HCT116 (cell line): ENCODE measurements at regions not wholly inside any gene's neighbourhood (a gene's known extent, or its start where the extent isn't known, plus 50 kb on each side); places are given as distances from the start of the nearest gene placed in this dataset.

Experiments
- ATAC-seq: fragments of 200-7000 bp; cut with Tn5 transposase; 2 replicates; pipeline ENCODE4 v1.9.1; 2020; ENCODE audit warnings: mild to moderate bottlenecking, moderate library complexity
- BruUV-seq: library from RNA; stranded (reverse); fragments of 400-500 nt; replicated peaks from 2 replicates; lab custom pipeline; 2021; lab: Mats Ljungman, UMichigan
- CTCF ChIA-PET: fragments of 300-600 bp; sonication (Branson Sonifier 250); formaldehyde crosslinking; loops from one replicate; lab custom pipeline; 2021; ENCODE audit warnings: antibody characterized with exemption; lab: Charles Lee
- POLR2A ChIA-PET: fragments of 300-600, 350-600 bp; sonication (Branson Sonifier 250); formaldehyde crosslinking; loops from one replicate; lab custom pipeline; 2021; ENCODE audit warnings: antibody characterized with exemption; lab: Charles Lee
- RAD21 ChIA-PET, 2 experiments: fragments of 300-600 bp; sonication (Branson Sonifier 250); formaldehyde crosslinking; loops; one replicate each; lab custom pipeline; 2023; ENCODE audit warnings: low total read pairs in 2 of 2; ENCODE audit not compliant: uncharacterized antibody in 2 of 2, unreplicated experiment in 2 of 2, low non-redundant PET in 1 of 2; lab: Charles Lee
- DNase-seq: peaks from one replicate; pipeline ENCODE4 v3.0.0-alpha.2; 2010; ENCODE audit warnings: low read depth, low spot score
- H2AFZ ChIP-seq: fragments of 200-600 bp; shearing (Covaris generic), sonication (generic); 2 replicates; pipeline ENCODE4 v1.6.1; 2017; ENCODE audit warnings: low read depth, mixed run types, mixed read lengths, antibody characterized with exemption, low read length; ENCODE audit not compliant: poor library complexity, severe bottlenecking
- H3K27ac ChIP-seq: 2 replicates; pipeline ENCODE4 v1.5.1; 2012; ENCODE audit warnings: low read depth, low read length
- H3K27me3 ChIP-seq: fragments of 200-600 bp; sonication (generic); 2 replicates; pipeline ENCODE4 v1.6.1; 2016; ENCODE audit warnings: mixed run types, low read length, mixed read lengths; ENCODE audit not compliant: insufficient read depth
- H3K36me3 ChIP-seq, 2 experiments: fragments of 200-500 bp in 1 of 2; fragments of 200-600 bp in 1 of 2; sonication (Bioruptor generic) in 1 of 2; sonication (generic) in 1 of 2; 2 replicates each; pipeline versions ENCODE4 v1.5.1 to v1.6.1; 2014 to 2016; ENCODE audit warnings: low read length in 2 of 2, inconsistent platforms in 1 of 2, mixed read lengths in 1 of 2, mixed run types in 1 of 2; ENCODE audit not compliant: insufficient read depth in 2 of 2, control insufficient read depth in 1 of 2
- H3K4me1 ChIP-seq, 2 experiments: fragments of 200-600 bp in 1 of 2; sonication (generic) in 1 of 2; 2 replicates each; pipeline versions ENCODE4 v1.5.1 to v1.6.1; 2012 to 2017; ENCODE audit warnings: low read length in 2 of 2, inconsistent platforms in 1 of 2, mild to moderate bottlenecking in 1 of 2, mixed read lengths in 1 of 2, mixed run types in 1 of 2, moderate library complexity in 1 of 2; ENCODE audit not compliant: insufficient read depth in 2 of 2, control insufficient read depth in 1 of 2
- H3K4me2 ChIP-seq: fragments of 200-600 bp; sonication (generic); 2 replicates; pipeline ENCODE4 v1.6.1; 2017; ENCODE audit warnings: mixed run types, low read length, mixed read lengths
- H3K4me3 ChIP-seq, 2 experiments: fragments of 200-600 bp in 1 of 2; sonication (generic) in 1 of 2; replicated peaks in 1 of 2; 2 replicates each; pipeline ENCODE4 v1.5.1; 2011 to 2016; ENCODE audit warnings: low read length in 2 of 2, control low read depth in 1 of 2, low read depth in 1 of 2, mild to moderate bottlenecking in 1 of 2, mixed read lengths in 1 of 2, mixed run types in 1 of 2
- H3K79me2 ChIP-seq: fragments of 200-600 bp; sonication (generic); 2 replicates; pipeline ENCODE4 v1.6.1; 2017; ENCODE audit warnings: mild to moderate bottlenecking, mixed run types, low read length, moderate library complexity, mixed read lengths; ENCODE audit not compliant: insufficient read depth
- H3K9ac ChIP-seq: fragments of 200-600 bp; sonication (generic); 2 replicates; pipeline ENCODE4 v1.6.1; 2016; ENCODE audit warnings: low read length, mixed read lengths
- H3K9me2 ChIP-seq: fragments of 200-600 bp; sonication (generic), shearing (Covaris generic); 2 replicates; pipeline ENCODE4 v1.6.1; 2017; ENCODE audit warnings: mixed run types, mild to moderate bottlenecking, moderate library complexity; ENCODE audit not compliant: insufficient read depth
- H3K9me3 ChIP-seq, 2 experiments: fragments of 200-500 bp in 1 of 2; fragments of 200-600 bp in 1 of 2; sonication (Bioruptor generic) in 1 of 2; sonication (generic) in 1 of 2; 2 replicates each; pipeline ENCODE4 v1.6.1; 2014 to 2017; ENCODE audit warnings: low read length in 2 of 2, mixed read lengths in 2 of 2, inconsistent platforms in 1 of 2, low read depth in 1 of 2, mild to moderate bottlenecking in 1 of 2, mixed run types in 1 of 2, moderate library complexity in 1 of 2; ENCODE audit not compliant: control insufficient read depth in 1 of 2, insufficient read depth in 1 of 2
- H4K20me1 ChIP-seq: fragments of 200-600 bp; sonication (generic), shearing (Covaris generic); 2 replicates; pipeline ENCODE4 v1.6.1; 2017; ENCODE audit warnings: mixed run types, mild to moderate bottlenecking, moderate library complexity; ENCODE audit not compliant: insufficient read depth
- EGR1 ChIP-seq: IDR thresholded peaks from 2 replicates; pipeline ENCODE4 v1.6.1; 2012; ENCODE audit warnings: low read depth
- EZH2phosphoT487 ChIP-seq: fragments of 200-600 bp; IDR thresholded peaks from 2 replicates; pipeline ENCODE4 v1.6.1; 2018; ENCODE audit warnings: antibody characterized with exemption, borderline replicate concordance
- FOSL1 ChIP-seq: IDR thresholded peaks from 2 replicates; pipeline ENCODE4 v1.6.1; 2012; ENCODE audit warnings: low read depth
- JUND ChIP-seq: IDR thresholded peaks from 2 replicates; pipeline ENCODE4 v1.6.1; 2012
- RAD21 ChIP-seq: IDR thresholded peaks from 2 replicates; pipeline ENCODE4 v1.6.1; 2012; ENCODE audit warnings: low read depth, mild to moderate bottlenecking
- TCF7L2 ChIP-seq: IDR thresholded peaks from 2 replicates; pipeline ENCODE4 v1.7.0; 2011; ENCODE audit warnings: borderline replicate concordance, inconsistent platforms; ENCODE audit not compliant: insufficient read depth, insufficient read length; ENCODE audit errors: extremely low read depth
- ZFX ChIP-seq: fragments of 450-650 bp; IDR thresholded peaks from 2 replicates; pipeline ENCODE4 v1.6.1; 2017
- intact Hi-C: fragments of 100-400 bp; cut with micrococcal nuclease; formaldehyde crosslinking; loops from 2 replicates; pipeline ENCODE4 v1.10.0; 2022
- TF ChIP-seq, protein P1 (sequence below): IDR thresholded peaks from 2 replicates; pipeline ENCODE4 v1.6.1; 2012; ENCODE audit warnings: low read depth
- TF ChIP-seq, protein P2 (sequence below): IDR thresholded peaks from 2 replicates; pipeline ENCODE4 v1.6.1; 2012
- TF ChIP-seq, protein P3 (sequence below), 3 experiments: fragments of 200-600 bp in 1 of 3; sonication (generic) in 1 of 3; IDR thresholded peaks in 2 of 3; conservative IDR thresholded peaks in 1 of 3; 2 replicates each; pipeline ENCODE4 v1.5.1; 2012 to 2017; ENCODE audit warnings: low read depth in 2 of 3, low read length in 2 of 3, antibody characterized with exemption in 1 of 3, borderline replicate concordance in 1 of 3, control low read depth in 1 of 3, mild to moderate bottlenecking in 1 of 3, mixed read lengths in 1 of 3, mixed run types in 1 of 3, moderate library complexity in 1 of 3; ENCODE audit not compliant: insufficient read depth in 1 of 3

DNA sequence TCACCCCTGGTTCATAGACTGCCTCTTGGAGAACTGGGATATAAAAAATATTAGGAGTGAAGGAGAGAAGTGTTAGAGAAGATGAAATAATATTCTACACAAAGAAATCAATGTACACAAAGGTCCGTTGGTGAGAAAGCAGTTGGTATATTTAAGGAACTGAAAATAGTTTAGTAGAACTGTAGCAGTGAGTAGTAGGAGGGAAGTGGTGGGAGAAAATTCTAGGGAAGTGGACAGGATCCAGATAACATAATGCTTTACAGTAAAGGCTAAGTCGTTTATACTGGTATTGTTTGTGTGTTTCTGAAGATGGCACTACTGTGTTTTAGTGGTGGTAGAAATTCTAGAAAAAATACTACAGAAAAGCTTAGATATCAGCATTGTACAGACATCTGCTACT, 120.8 kb upstream of the CHORDC1 start:
- DNase-seq (no peak), ATAC-seq (no peak)
- Histone ChIP-seq H3K4me2 (no peak overlapping the region), H2AFZ (no peak overlapping the region), H3K9me2 (no peaks in the 10 kb centered on the region), H3K9me3 (no peaks in the 10 kb centered on the region), H3K36me3 (no peaks in the 10 kb centered on the region), H3K27ac (no peak overlapping the region), H3K4me1 (no peaks in the 10 kb centered on the region), H3K79me2 (no peaks in the 10 kb centered on the region), H3K4me3 (no peak overlapping the region), H3K9ac (no peak overlapping the region), H3K27me3 (no peaks in the 10 kb centered on the region), H4K20me1 (no peaks in the 10 kb centered on the region)
- CTCF ChIA-PET: no interaction called here
- POLR2A ChIA-PET: no interaction called here
- no peak for TF ChIP-seq RAD21
- TF ChIP-seq, protein P1, sequence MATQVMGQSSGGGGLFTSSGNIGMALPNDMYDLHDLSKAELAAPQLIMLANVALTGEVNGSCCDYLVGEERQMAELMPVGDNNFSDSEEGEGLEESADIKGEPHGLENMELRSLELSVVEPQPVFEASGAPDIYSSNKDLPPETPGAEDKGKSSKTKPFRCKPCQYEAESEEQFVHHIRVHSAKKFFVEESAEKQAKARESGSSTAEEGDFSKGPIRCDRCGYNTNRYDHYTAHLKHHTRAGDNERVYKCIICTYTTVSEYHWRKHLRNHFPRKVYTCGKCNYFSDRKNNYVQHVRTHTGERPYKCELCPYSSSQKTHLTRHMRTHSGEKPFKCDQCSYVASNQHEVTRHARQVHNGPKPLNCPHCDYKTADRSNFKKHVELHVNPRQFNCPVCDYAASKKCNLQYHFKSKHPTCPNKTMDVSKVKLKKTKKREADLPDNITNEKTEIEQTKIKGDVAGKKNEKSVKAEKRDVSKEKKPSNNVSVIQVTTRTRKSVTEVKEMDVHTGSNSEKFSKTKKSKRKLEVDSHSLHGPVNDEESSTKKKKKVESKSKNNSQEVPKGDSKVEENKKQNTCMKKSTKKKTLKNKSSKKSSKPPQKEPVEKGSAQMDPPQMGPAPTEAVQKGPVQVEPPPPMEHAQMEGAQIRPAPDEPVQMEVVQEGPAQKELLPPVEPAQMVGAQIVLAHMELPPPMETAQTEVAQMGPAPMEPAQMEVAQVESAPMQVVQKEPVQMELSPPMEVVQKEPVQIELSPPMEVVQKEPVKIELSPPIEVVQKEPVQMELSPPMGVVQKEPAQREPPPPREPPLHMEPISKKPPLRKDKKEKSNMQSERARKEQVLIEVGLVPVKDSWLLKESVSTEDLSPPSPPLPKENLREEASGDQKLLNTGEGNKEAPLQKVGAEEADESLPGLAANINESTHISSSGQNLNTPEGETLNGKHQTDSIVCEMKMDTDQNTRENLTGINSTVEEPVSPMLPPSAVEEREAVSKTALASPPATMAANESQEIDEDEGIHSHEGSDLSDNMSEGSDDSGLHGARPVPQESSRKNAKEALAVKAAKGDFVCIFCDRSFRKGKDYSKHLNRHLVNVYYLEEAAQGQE: no peak
- TF ChIP-seq EZH2phosphoT487: no peak
- TF ChIP-seq, protein P2, sequence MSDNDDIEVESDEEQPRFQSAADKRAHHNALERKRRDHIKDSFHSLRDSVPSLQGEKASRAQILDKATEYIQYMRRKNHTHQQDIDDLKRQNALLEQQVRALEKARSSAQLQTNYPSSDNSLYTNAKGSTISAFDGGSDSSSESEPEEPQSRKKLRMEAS: no peak
- TF ChIP-seq FOSL1: no peak
- no peak for TF ChIP-seq JUND
- no TSS peak for BruUV-seq
- RAD21 ChIA-PET: no interaction called here
- intact Hi-C loops: no loop called here

DNA sequence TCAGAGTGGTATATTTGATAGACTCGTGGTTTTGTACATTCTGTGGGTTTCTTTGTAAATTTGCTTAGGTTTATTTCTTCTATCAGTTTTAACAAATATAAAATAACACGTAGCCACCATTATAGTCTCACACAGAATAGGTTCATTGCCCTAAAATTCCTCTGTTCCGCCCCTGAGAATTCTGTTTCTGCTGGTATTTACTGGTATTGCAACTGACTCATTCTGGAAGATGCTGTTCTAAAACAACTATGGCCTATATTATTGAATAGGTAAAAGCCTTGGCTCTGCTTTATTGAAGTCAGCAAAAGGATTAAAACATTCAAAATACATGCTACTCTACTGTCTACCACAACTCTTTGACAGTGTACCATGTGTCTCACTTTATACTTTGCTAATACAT, 119.1 kb upstream of the CHORDC1 start:
- no peaks in the 10 kb centered on the region for H3K36me3 ChIP-seq
- TF ChIP-seq ZFX (no peak), EGR1 (no peak), TCF7L2 (no peak)
- TF ChIP-seq, protein P3, sequence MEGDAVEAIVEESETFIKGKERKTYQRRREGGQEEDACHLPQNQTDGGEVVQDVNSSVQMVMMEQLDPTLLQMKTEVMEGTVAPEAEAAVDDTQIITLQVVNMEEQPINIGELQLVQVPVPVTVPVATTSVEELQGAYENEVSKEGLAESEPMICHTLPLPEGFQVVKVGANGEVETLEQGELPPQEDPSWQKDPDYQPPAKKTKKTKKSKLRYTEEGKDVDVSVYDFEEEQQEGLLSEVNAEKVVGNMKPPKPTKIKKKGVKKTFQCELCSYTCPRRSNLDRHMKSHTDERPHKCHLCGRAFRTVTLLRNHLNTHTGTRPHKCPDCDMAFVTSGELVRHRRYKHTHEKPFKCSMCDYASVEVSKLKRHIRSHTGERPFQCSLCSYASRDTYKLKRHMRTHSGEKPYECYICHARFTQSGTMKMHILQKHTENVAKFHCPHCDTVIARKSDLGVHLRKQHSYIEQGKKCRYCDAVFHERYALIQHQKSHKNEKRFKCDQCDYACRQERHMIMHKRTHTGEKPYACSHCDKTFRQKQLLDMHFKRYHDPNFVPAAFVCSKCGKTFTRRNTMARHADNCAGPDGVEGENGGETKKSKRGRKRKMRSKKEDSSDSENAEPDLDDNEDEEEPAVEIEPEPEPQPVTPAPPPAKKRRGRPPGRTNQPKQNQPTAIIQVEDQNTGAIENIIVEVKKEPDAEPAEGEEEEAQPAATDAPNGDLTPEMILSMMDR (IDR thresholded peaks at IDR 0.05 in 2 of 3, conservative IDR thresholded peaks at IDR 0.05 in 1 of 3; ENCODE audit: borderline replicate concordance in 1 of 3, insufficient read depth in 1 of 3, low read depth in 2 of 3, low read length in 2 of 3): 0 out of 6 replicates have a peak, but pooled peaks of 1 of the 3 experiments have one; percentile 12
- H4K20me1 ChIP-seq: no peaks in the 10 kb centered on the region
- no peaks in the 10 kb centered on the region for H3K4me1 ChIP-seq
- RAD21 ChIA-PET: no interaction called here
- DNase-seq: no peak
- intact Hi-C loops: no loop called here
- H3K9ac ChIP-seq: no peak overlapping the region
- H3K4me3 ChIP-seq: no peak overlapping the region
- no peaks in the 10 kb centered on the region for H3K27me3 ChIP-seq
- H3K9me3 ChIP-seq: no peaks in the 10 kb centered on the region
- H3K9me2 ChIP-seq: no peaks in the 10 kb centered on the region
- POLR2A ChIA-PET: no interaction called here
- H3K79me2 ChIP-seq: no peaks in the 10 kb centered on the region
- ATAC-seq: no peak
- H2AFZ ChIP-seq: no peak overlapping the region
- no peak overlapping the region for H3K27ac ChIP-seq
- no TSS peak for BruUV-seq
- CTCF ChIA-PET: no interaction called here
- no peak overlapping the region for H3K4me2 ChIP-seq
